Gastrocnemius medialis (tissue), 4 donors: ENCODE measurements at regions not wholly inside any gene's neighbourhood (a gene's known extent, or its start where the extent isn't known, plus 50 kb on each side); places are given as distances from the start of the nearest gene placed in this dataset.
A peak's percentile ranks its signal among the peaks of the same experiment; 100 is the strongest.

Source experiments
- ATAC-seq, 2 donors: fragments of 150-250 bp; one replicate each; pipeline ENCODE4 v1.9.1; 2016
- DNase-seq, 2 donors: peaks; one replicate each; pipeline ENCODE4 v3.0.0-alpha.2; 2019
- H3K27ac ChIP-seq, 4 donors: fragments of 200-600 bp; sonication (generic); 1 replicate in 1 of 4; 2 replicates in 3 of 4; pipeline ENCODE4 v1.5.1; 2016 to 2018; ENCODE audit warnings: mild to moderate bottlenecking in 2 of 4, moderate library complexity in 1 of 4
- H3K27me3 ChIP-seq, 3 donors: fragments of 200-600 bp; sonication (generic) in 2 of 3; 1 replicate in 1 of 3; 2 replicates in 2 of 3; pipeline versions ENCODE4 v1.5.1 to v1.6.0; 2016 to 2019; ENCODE audit warnings: mild to moderate bottlenecking in 1 of 3, moderate library complexity in 1 of 3
- H3K36me3 ChIP-seq, 2 donors: fragments of 200-600 bp; sonication (generic) in 1 of 2; one replicate each; pipeline ENCODE4 v1.5.1; 2017 to 2018
- H3K4me1 ChIP-seq, 2 donors: fragments of 200-600 bp; sonication (generic) in 1 of 2; one replicate each; pipeline ENCODE4 v1.5.1; 2016 to 2017; ENCODE audit warnings: mild to moderate bottlenecking in 2 of 2
- H3K4me3 ChIP-seq, 4 donors: fragments of 200-600 bp; sonication (generic) in 3 of 4; 1 replicate in 1 of 4; 2 replicates in 3 of 4; pipeline ENCODE4 v1.5.1; 2016 to 2019; ENCODE audit warnings: mild to moderate bottlenecking in 2 of 4
- H3K9me3 ChIP-seq, 3 donors: fragments of 200-600 bp; sonication (generic) in 2 of 3; 1 replicate in 1 of 3; 2 replicates in 2 of 3; pipeline ENCODE4 v1.5.1; 2016 to 2019
- POLR2A ChIP-seq, 2 donors: fragments of 450-650 bp; IDR thresholded peaks; one replicate each; pipeline ENCODE4 v1.6.1; 2017; ENCODE audit warnings: antibody characterized with exemption in 2 of 2, mild to moderate bottlenecking in 2 of 2, moderate library complexity in 2 of 2
- in situ Hi-C, 4 donors: fragments of 200-750 bp; cut with MboI; loops; one replicate each; pipeline versions ENCODE4 v1.15.0 to v1.8.0; 2017; ENCODE audit warnings: low sequenced_read_pairs in 4 of 4
- intact Hi-C: fragments of 100-400 bp; cut with DNase I; formaldehyde crosslinking; loops from one replicate; pipeline ENCODE4 v1.15.1; 2023; ENCODE audit warnings: low total_unique reads
- TF ChIP-seq, protein P1 (sequence below), 5 experiments: fragments of 450-650 bp in 3 of 5; fragments of 200-600 bp in 2 of 5; sonication (generic) in 2 of 5; IDR thresholded peaks in 4 of 5; conservative IDR thresholded peaks in 1 of 5; 1 replicate in 4 of 5; 2 replicates in 1 of 5; pipeline ENCODE4 v1.5.1; 2016 to 2019; ENCODE audit warnings: antibody characterized with exemption in 5 of 5, mild to moderate bottlenecking in 3 of 5, moderate library complexity in 3 of 5

DNA sequence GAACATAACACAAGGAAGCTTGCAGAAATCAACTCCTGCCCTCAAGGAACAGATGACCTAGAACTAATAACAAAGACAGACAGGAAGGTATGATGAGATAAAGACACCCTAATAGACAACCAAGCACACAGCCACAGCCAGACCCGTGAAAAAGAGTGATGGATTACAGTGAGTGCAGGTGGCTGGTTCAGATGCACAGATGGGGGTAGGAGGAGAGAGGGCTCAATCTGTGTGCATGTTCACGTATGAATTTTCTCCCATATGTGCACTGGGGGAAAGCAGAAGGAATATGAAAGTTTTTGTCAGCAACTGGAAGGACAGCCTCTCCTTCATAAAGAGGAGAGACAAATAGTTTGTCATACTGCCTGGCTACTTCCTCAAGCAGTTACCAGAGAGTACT is 367.1 kb downstream of the PBX1 start:
- intact Hi-C loops, result no loop called here

DNA sequence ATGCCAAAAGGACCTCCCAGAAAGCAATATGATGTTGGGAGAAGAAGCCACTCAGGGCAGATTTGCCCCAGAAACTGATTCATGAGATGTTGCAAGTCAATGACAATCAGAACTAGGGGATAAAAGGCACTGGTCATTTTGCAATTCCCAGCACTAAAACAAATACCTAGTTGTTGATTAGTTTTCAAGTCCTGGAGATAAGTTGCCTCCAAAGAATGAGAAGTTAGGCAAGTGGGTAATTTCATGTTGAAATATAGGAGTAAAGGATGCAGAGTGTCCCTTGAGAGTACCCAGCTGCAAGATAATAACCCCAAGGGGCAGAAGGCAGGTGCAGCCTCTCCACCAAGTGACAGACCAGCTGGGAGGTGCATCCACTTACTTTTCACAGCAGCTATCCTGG is 363.6 kb downstream of the PBX1 start:
- Histone ChIP-seq H3K27ac (no peak overlapping the region), H3K9me3 (no peaks in the 10 kb centered on the region), H3K4me3 (no peak overlapping the region), H3K27me3 (no peaks in the 10 kb centered on the region), H3K4me1 (no peaks in the 10 kb centered on the region), H3K36me3 (no peaks in the 10 kb centered on the region)
- TF ChIP-seq POLR2A (IDR thresholded peaks at IDR 0.05), result no peak
- DNase-seq, result no peak
- intact Hi-C loops, result no loop called here
- in situ Hi-C loops, result no loop called here
- no peak for ATAC-seq

More for the DNA sequence above, 367.1 kb downstream of the PBX1 start:
- TF ChIP-seq, protein P1, sequence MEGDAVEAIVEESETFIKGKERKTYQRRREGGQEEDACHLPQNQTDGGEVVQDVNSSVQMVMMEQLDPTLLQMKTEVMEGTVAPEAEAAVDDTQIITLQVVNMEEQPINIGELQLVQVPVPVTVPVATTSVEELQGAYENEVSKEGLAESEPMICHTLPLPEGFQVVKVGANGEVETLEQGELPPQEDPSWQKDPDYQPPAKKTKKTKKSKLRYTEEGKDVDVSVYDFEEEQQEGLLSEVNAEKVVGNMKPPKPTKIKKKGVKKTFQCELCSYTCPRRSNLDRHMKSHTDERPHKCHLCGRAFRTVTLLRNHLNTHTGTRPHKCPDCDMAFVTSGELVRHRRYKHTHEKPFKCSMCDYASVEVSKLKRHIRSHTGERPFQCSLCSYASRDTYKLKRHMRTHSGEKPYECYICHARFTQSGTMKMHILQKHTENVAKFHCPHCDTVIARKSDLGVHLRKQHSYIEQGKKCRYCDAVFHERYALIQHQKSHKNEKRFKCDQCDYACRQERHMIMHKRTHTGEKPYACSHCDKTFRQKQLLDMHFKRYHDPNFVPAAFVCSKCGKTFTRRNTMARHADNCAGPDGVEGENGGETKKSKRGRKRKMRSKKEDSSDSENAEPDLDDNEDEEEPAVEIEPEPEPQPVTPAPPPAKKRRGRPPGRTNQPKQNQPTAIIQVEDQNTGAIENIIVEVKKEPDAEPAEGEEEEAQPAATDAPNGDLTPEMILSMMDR (IDR thresholded peaks at IDR 0.05 in 4 of 5, conservative IDR thresholded peaks at IDR 0.05 in 1 of 5), result no peak
- no peak for TF ChIP-seq POLR2A (IDR thresholded peaks at IDR 0.05)
- no peaks in the 10 kb centered on the region for H3K4me1 ChIP-seq
- H3K4me3 ChIP-seq, result no peak overlapping the region
- in situ Hi-C loops, result no loop called here
- H3K36me3 ChIP-seq, result no peaks in the 10 kb centered on the region
- H3K9me3 ChIP-seq, result no peaks in the 10 kb centered on the region
- H3K27ac ChIP-seq, result no peak overlapping the region
- ATAC-seq (no peak), DNase-seq (no peak)
- H3K27me3 ChIP-seq, result no peaks in the 10 kb centered on the region

DNA sequence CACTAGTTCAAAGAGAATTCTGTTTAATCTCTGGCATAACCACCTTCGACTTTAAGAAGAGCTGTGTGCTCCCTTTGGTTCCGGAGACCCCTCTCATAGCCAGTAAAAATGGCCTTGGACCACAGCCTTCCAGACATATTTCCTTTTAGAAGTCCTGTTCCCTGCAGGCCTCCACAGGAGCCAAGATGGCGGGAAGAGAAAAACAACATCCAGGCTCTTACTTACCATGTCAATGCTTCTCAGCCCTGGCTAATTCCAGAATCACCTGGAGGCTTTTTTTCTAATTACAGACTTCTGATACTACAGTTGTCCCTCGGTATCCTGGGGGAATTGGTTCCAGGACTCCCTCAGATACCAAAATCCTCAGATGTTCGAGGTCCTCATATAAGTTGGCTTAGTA is 362.5 kb downstream of the PBX1 start:
- H3K27me3 ChIP-seq, result no peaks in the 10 kb centered on the region
- H3K4me1 ChIP-seq, result no peaks in the 10 kb centered on the region
- H3K27ac ChIP-seq, result no peak overlapping the region
- no peaks in the 10 kb centered on the region for H3K9me3 ChIP-seq
- in situ Hi-C loops (no loop called here), intact Hi-C loops (no loop called here)
- ATAC-seq (no peak), DNase-seq (no peak)
- no peaks in the 10 kb centered on the region for H3K36me3 ChIP-seq
- H3K4me3 ChIP-seq, result no peak overlapping the region
- no peak for TF ChIP-seq POLR2A (IDR thresholded peaks at IDR 0.05)
- TF ChIP-seq, protein P1 (IDR thresholded peaks at IDR 0.05 in 4 of 5, conservative IDR thresholded peaks at IDR 0.05 in 1 of 5), result no peak

DNA sequence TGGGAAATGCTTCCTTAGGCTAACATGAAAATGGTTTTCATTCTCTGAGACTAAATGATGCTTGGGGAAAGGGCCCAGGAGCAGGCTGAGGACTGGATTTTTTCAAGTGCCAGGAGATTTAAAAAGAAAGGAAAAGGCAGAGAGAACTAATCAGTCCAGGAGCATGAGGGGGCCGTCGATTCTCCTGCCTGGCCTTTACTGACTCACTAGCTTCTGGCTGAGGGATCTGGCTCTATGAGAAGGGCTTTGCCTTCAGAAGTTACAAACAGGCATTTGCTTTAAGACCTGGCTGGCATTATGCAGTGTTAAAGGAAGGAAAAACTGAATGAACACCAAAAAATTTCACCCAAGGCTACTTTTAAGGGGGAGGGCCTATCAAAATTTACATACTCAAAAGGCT is 359.2 kb downstream of the PBX1 start:
- Histone ChIP-seq H3K4me3 (no peak overlapping the region), H3K27me3 (no peaks in the 10 kb centered on the region), H3K9me3 (no peaks in the 10 kb centered on the region), H3K4me1 (peaks cover 1 to 7% of the 10 kb centered on the region in 2 donors), H3K27ac (no peak overlapping the region), H3K36me3 (no peaks in the 10 kb centered on the region)
- in situ Hi-C loops (no loop called here), intact Hi-C loops (no loop called here)
- ATAC-seq, result no peak
- TF ChIP-seq, protein P1 (IDR thresholded peaks at IDR 0.05 in 4 of 5, conservative IDR thresholded peaks at IDR 0.05 in 1 of 5), result no peak
- TF ChIP-seq POLR2A (IDR thresholded peaks at IDR 0.05), result no peak
- no peak for DNase-seq

DNA sequence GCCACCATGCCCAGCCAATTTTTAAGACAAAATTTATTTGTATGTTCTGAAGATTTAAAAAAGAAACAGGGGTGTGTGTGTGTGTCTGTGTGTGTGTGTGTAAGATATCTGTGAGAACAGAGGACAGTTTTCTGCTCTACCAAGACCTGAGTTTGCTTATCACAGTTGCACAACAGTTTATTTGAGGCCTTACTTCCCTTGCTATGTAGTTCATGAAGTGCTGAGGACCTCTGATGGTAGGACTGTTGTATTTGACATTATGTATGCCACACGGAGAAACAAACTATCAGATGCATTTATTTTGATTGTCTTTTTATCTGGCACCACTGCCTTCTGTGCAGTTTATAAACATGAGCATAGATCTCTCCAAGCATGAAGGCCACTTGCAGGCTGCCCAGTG is 355.2 kb downstream of the PBX1 start:
- no peaks in the 10 kb centered on the region for H3K27me3 ChIP-seq
- TF ChIP-seq, protein P1 (IDR thresholded peaks at IDR 0.05 in 4 of 5, conservative IDR thresholded peaks at IDR 0.05 in 1 of 5), result peak in 4 of 5 experiments; percentile 30 to 46 (median 36)
- TF ChIP-seq POLR2A (IDR thresholded peaks at IDR 0.05), result no peak
- H3K4me3 ChIP-seq, result no peak overlapping the region
- no peaks in the 10 kb centered on the region for H3K36me3 ChIP-seq
- H3K9me3 ChIP-seq, result no peaks in the 10 kb centered on the region
- DNase-seq (no peak), ATAC-seq (peak; percentile 85 to 96)
- H3K27ac ChIP-seq, result no peak overlapping the region
- in situ Hi-C loops, result no loop called here
- peaks cover 7 to 8% of the 10 kb centered on the region in 2 donors for H3K4me1 ChIP-seq
- intact Hi-C loops, result no loop called here
